Hepatocyte (in vitro differentiated cells): ENCODE measurements at regions not wholly inside any gene's neighbourhood (a gene's known extent, or its start where the extent isn't known, plus 50 kb on each side); places are given as distances from the start of the nearest gene placed in this dataset.

Source experiments
- CTCF ChIP-seq: fragments of 200-600 bp; sonication (generic); IDR thresholded peaks from 2 replicates; pipeline ENCODE4 v1.5.1; 2016; ENCODE audit warnings: antibody characterized with exemption, mild to moderate bottlenecking; ENCODE audit not compliant: poor library complexity
- EZH2 ChIP-seq: fragments of 200-600 bp; sonication (generic); IDR thresholded peaks from 2 replicates; pipeline ENCODE4 v1.6.1; 2016; ENCODE audit warnings: antibody characterized with exemption, mild to moderate bottlenecking, borderline replicate concordance
- EZH2phosphoT487 ChIP-seq: fragments of 200-600 bp; sonication (generic); IDR thresholded peaks from one replicate; pipeline ENCODE4 v1.6.1; 2018; ENCODE audit warnings: antibody characterized with exemption, mild to moderate bottlenecking, low read depth, moderate library complexity; ENCODE audit not compliant: unreplicated experiment, severe bottlenecking

DNA sequence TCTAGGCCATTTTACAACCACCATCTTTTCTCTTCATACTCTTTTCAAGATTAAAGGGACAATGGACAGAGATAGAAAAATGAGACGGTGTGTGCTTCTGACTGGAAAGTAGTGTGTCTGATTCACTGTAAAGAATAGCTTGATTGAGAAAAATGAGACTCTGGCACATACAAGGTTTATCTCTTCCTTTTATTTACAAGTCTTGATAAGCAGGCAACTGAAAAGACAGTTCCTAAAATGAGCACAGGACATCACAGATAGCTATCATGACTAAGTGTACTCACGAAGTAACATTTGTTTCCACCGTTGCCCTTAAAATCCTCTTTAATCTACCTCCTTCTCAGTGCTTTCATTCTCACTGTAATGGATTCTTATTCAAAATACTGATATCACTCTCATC lies 383.0 kb downstream of the TBC1D32 start:
- TF ChIP-seq CTCF (no peak), EZH2phosphoT487 (no peak), EZH2 (no peak)
